WI38 (cell line): ENCODE measurements at regions not wholly inside any gene's neighbourhood (a gene's known extent, or its start where the extent isn't known, plus 50 kb on each side); places are given as distances from the start of the nearest gene placed in this dataset.

ENCODE experiments used
- H3K4me3 ChIP-seq: 2 replicates; pipeline ENCODE4 v1.5.1; 2011; ENCODE audit warnings: low read depth, mild to moderate bottlenecking, control low read depth, low read length
- CTCF ChIP-seq: IDR thresholded peaks from 2 replicates; pipeline ENCODE4 v1.5.1; 2012; ENCODE audit warnings: low read depth, mild to moderate bottlenecking, control low read depth, low read length

GRCh38 chr5:57408285-57408684, 74.3 kb downstream of the ACTBL2 start:
- TF ChIP-seq CTCF = no peak
- no peak overlapping the region for H3K4me3 ChIP-seq

GRCh38 chr5:57407391-57407790, 75.2 kb downstream of the ACTBL2 start:
- TF ChIP-seq CTCF = no peak
- H3K4me3 ChIP-seq = no peak overlapping the region

GRCh38 chr5:57406641-57407040, 76.0 kb downstream of the ACTBL2 start:
- no peak for TF ChIP-seq CTCF

GRCh38 chr5:57405984-57406383, 76.6 kb downstream of the ACTBL2 start:
- no peak for TF ChIP-seq CTCF
- no peak overlapping the region for H3K4me3 ChIP-seq

More at GRCh38 chr5:57406641-57407040, 76.0 kb downstream of the ACTBL2 start:
- no peak overlapping the region for H3K4me3 ChIP-seq

- H3K4me3 ChIP-seq = no peak overlapping the region
- no peak for TF ChIP-seq CTCF
These were observed 79.8 kb downstream of the ACTBL2 start for GRCh38 chr5:57402761-57403160.

- H3K4me3 ChIP-seq = no peak overlapping the region
- no peak for TF ChIP-seq CTCF
These were observed 80.3 kb downstream of the ACTBL2 start for GRCh38 chr5:57402348-57402747.

GRCh38 chr5:57398413-57399093, 84.1 kb downstream of the ACTBL2 start:
- no peak for TF ChIP-seq CTCF
- no peak overlapping the region for H3K4me3 ChIP-seq
